Activated CD4-positive, CD25-positive, alpha-beta regulatory T cell treated with anti-CD3 and anti-CD28 coated beads, Interleukin-2, amount 50 U/mL, for 72 hours (primary cell): ENCODE measurements at regions not wholly inside any gene's neighbourhood (a gene's known extent, or its start where the extent isn't known, plus 50 kb on each side); places are given as distances from the start of the nearest gene placed in this dataset.

ENCODE experiments used
- DNase-seq: peaks from one replicate; pipeline ENCODE4 v3.0.0; 2021

- no peak for DNase-seq
Measured at GRCh38 chr4:23327120-23327519, 562.7 kb downstream of the PPARGC1A start.

GRCh38 chr4:23324021-23324690 lies 565.7 kb downstream of the PPARGC1A start:
- DNase-seq: no peak

GRCh38 chr4:23323436-23323835 lies 566.4 kb downstream of the PPARGC1A start:
- DNase-seq: no peak

- no peak for DNase-seq
Measured at GRCh38 chr4:23322732-23323131, 567.1 kb downstream of the PPARGC1A start.

GRCh38 chr4:23320931-23321587 lies 568.8 kb downstream of the PPARGC1A start:
- no peak for DNase-seq

- DNase-seq: no peak
Measured at GRCh38 chr4:23312686-23313085, 577.2 kb downstream of the PPARGC1A start.

- no peak for DNase-seq
Measured at GRCh38 chr4:23311983-23312382, 577.9 kb downstream of the PPARGC1A start.

- DNase-seq: no peak
Measured at GRCh38 chr4:23305026-23305425, 584.8 kb downstream of the PPARGC1A start.

- DNase-seq: no peak
Measured at GRCh38 chr4:23298371-23298770, 591.5 kb downstream of the PPARGC1A start.

- DNase-seq: no peak
Measured at GRCh38 chr4:23297327-23297726, 592.5 kb downstream of the PPARGC1A start.

- DNase-seq: no peak
Measured at GRCh38 chr4:23291139-23291538, 598.4 kb downstream of the GBA3 start.

- DNase-seq: no peak
Measured at GRCh38 chr4:23290656-23291055, 597.9 kb downstream of the GBA3 start.

GRCh38 chr4:23279377-23279986 lies 586.7 kb downstream of the GBA3 start:
- no peak for DNase-seq

- DNase-seq: no peak
Measured at GRCh38 chr4:23278845-23279244, 586.1 kb downstream of the GBA3 start.

GRCh38 chr4:23276076-23276475 lies 583.3 kb downstream of the GBA3 start:
- DNase-seq: no peak

- DNase-seq: no peak
Measured at GRCh38 chr4:23269566-23269965, 576.8 kb downstream of the GBA3 start.

- no peak for DNase-seq
Measured at GRCh38 chr4:23268072-23268771, 575.5 kb downstream of the GBA3 start.

- no peak for DNase-seq
Measured at GRCh38 chr4:23266401-23266800, 573.7 kb downstream of the GBA3 start.

GRCh38 chr4:23260511-23260910 lies 567.8 kb downstream of the GBA3 start:
- no peak for DNase-seq

- DNase-seq: no peak
Measured at GRCh38 chr4:23245203-23245832, 552.6 kb downstream of the GBA3 start.

GRCh38 chr4:23242962-23243361 lies 550.2 kb downstream of the GBA3 start:
- DNase-seq: no peak

GRCh38 chr4:23241408-23241807 lies 548.7 kb downstream of the GBA3 start:
- no peak for DNase-seq

GRCh38 chr4:23238848-23239247 lies 546.1 kb downstream of the GBA3 start:
- no peak for DNase-seq
